ENCODE measurements at regions not wholly inside any gene's neighbourhood (a gene's known extent, or its start where the extent isn't known, plus 50 kb on each side); places are given as distances from the start of the nearest gene placed in this dataset.

DNA sequence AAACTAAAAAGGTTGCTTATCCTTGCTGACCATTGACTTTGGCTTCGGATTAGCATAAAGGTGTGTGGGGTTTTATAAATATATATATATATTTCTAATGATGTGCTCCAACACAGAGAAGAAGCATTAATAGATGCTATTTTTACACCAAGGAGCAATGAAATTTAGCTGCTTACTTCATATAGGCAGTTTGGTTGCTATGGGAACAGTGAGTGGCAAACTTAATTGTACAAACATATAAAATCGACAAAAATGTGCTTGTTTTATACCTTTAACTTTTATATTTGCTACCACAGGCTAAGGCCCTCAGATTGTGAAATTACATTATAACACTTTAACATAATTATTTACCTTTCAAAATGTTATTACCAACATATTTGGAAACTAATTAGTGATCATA, 303.4 kb downstream of the SEC23A start:
- no peaks in the 10 kb centered on the region for H3K4me1 ChIP-seq
- no peak for DNase-seq (ENCODE audit: low spot score)
- H3K27me3 ChIP-seq, result no peaks in the 10 kb centered on the region
- no peaks in the 10 kb centered on the region for H3K36me3 ChIP-seq
- H3K27ac ChIP-seq, result no peak overlapping the region
- TF ChIP-seq, protein P1, sequence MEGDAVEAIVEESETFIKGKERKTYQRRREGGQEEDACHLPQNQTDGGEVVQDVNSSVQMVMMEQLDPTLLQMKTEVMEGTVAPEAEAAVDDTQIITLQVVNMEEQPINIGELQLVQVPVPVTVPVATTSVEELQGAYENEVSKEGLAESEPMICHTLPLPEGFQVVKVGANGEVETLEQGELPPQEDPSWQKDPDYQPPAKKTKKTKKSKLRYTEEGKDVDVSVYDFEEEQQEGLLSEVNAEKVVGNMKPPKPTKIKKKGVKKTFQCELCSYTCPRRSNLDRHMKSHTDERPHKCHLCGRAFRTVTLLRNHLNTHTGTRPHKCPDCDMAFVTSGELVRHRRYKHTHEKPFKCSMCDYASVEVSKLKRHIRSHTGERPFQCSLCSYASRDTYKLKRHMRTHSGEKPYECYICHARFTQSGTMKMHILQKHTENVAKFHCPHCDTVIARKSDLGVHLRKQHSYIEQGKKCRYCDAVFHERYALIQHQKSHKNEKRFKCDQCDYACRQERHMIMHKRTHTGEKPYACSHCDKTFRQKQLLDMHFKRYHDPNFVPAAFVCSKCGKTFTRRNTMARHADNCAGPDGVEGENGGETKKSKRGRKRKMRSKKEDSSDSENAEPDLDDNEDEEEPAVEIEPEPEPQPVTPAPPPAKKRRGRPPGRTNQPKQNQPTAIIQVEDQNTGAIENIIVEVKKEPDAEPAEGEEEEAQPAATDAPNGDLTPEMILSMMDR (IDR thresholded peaks at IDR 0.05), result no peak
- H3K4me3 ChIP-seq, result no peak overlapping the region
- peaks cover 0 to 20% of the 10 kb centered on the region in 2 donors for H3K9me3 ChIP-seq

DNA sequence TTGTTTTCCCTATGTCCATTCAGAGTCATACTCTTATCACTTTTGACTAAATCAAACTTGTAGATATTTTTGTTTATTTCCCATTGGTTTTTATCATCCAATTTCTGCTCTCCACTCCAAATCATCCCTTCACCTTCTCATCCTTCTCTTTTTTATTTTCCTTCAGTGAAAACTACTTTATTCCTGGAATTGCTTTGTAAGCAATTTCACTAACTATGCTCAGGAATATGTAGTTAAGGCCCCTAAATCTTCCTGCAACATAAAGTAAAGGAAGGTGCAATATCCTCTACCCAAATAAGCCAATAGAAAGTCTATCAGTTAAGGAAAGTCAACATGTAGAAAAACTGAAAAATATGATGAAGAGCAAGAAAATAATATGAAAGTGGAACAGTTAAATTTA, 308.4 kb downstream of the SEC23A start:
- Histone ChIP-seq H3K27ac (no peak overlapping the region), H3K27me3 (no peaks in the 10 kb centered on the region), H3K4me1 (no peaks in the 10 kb centered on the region), H3K9me3 (no peaks in the 10 kb centered on the region), H3K36me3 (no peaks in the 10 kb centered on the region), H3K4me3 (no peak overlapping the region)
- DNase-seq (ENCODE audit: low spot score), result no peak
- TF ChIP-seq, protein P1 (IDR thresholded peaks at IDR 0.05), result no peak

DNA sequence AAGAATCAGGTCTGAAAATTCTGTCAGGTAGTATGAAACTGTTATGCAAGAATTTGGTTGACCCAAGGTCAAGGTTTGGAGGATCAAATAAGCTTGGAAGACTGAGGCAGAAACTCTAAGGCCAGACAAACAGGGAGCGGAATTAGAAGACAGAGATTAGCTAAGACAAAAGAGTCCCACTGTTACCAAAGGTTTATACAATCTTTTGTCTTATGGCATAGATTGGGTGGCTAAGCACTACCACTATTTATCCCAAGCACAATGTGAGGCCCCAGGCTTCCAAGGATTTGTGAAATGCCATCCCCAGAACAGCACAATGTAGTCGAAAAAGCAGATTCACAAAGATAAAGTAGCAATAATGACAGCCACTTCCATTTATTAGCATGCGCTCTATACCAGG, 311.2 kb downstream of the SEC23A start:
- no peaks in the 10 kb centered on the region for H3K4me1 ChIP-seq
- H3K4me3 ChIP-seq, result no peak overlapping the region
- no peaks in the 10 kb centered on the region for H3K27me3 ChIP-seq
- no peak for DNase-seq (ENCODE audit: low spot score)
- no peaks in the 10 kb centered on the region for H3K9me3 ChIP-seq
- H3K36me3 ChIP-seq, result no peaks in the 10 kb centered on the region
- TF ChIP-seq, protein P1 (IDR thresholded peaks at IDR 0.05), result no peak
- H3K27ac ChIP-seq, result no peak overlapping the region

DNA sequence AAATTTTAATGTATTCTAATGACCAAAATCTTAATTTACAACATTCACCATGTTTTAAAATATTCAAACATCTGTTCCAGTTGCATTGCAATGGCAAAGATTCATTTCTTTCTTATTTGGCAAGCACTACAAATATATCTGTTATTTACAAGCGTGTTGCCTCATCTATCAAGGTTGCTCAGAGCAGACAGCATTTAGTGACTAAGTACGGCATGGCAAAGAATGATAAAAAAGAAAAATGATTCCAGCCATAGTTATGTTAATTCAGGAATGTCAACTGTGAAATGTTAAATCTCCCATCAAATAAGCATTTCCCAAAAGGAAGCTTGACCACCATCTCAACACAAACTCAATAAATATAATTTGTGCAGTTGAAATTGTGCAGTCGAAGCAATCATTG, 312.1 kb downstream of the SEC23A start:
- no peaks in the 10 kb centered on the region for H3K4me1 ChIP-seq
- no peaks in the 10 kb centered on the region for H3K9me3 ChIP-seq
- DNase-seq (ENCODE audit: low spot score), result no peak
- no peak overlapping the region for H3K4me3 ChIP-seq
- H3K27ac ChIP-seq, result no peak overlapping the region
- TF ChIP-seq, protein P1 (IDR thresholded peaks at IDR 0.05), result no peak
- no peaks in the 10 kb centered on the region for H3K27me3 ChIP-seq
- H3K36me3 ChIP-seq, result no peaks in the 10 kb centered on the region

DNA sequence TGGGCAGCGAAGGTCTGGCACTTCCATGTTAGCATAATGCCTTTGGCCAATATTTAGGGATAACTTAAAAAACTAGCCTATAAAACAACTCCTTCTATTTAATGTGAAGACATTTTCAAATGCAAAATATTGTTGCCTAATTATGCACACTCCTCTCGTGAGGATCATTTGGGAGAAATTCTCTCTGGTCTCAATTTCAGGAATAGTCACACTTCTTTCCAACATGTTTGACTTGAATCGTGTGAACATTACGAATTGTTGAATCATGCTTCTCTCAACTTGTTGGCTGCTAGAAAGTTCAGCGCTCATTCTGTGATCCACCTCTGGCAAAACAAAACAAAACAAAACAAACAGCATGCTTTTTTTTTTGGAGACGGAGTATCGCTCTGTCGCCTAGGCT, 313.2 kb downstream of the SEC23A start:
- Histone ChIP-seq H3K36me3 (no peaks in the 10 kb centered on the region), H3K27me3 (no peaks in the 10 kb centered on the region), H3K27ac (no peak overlapping the region), H3K4me3 (no peak overlapping the region), H3K4me1 (no peaks in the 10 kb centered on the region), H3K9me3 (no peaks in the 10 kb centered on the region)
- TF ChIP-seq, protein P1 (IDR thresholded peaks at IDR 0.05), result no peak
- no peak for DNase-seq (ENCODE audit: low spot score)

DNA sequence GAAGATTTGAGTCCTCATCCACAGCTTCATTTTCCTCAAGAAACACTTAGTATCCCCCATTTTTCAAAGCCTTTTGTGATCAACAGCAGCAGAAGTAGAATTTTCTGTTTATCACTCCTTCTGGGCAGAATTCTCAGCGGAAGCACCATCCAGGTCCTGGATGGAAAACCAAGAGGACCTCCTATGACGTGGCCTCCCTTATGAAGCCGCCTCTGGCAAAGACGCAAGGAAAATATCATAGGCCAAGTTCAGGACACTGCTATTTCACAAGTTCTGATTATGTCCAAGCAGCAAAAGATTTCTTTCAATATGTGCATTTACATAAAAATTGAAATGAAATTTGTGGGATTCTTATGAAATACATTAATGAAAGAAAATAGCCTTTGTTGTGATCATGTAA, 315.0 kb downstream of the SEC23A start:
- no peaks in the 10 kb centered on the region for H3K4me1 ChIP-seq
- no peaks in the 10 kb centered on the region for H3K36me3 ChIP-seq
- DNase-seq (ENCODE audit: low spot score), result no peak
- H3K4me3 ChIP-seq, result no peak overlapping the region
- no peaks in the 10 kb centered on the region for H3K9me3 ChIP-seq
- TF ChIP-seq, protein P1 (IDR thresholded peaks at IDR 0.05), result no peak
- H3K27ac ChIP-seq, result no peak overlapping the region
- no peaks in the 10 kb centered on the region for H3K27me3 ChIP-seq

Measured in right atrium auricular region (tissue), 2 donors.